GM18867 (cell line): ENCODE measurements at regions not wholly inside any gene's neighbourhood (a gene's known extent, or its start where the extent isn't known, plus 50 kb on each side); places are given as distances from the start of the nearest gene placed in this dataset.
"Not testable (repeated sequence)": the region's sequence is repeated elsewhere in the genome, so short reads cannot be mapped to it uniquely, and the experiment has no call there.

Experiments used
- ATAC-seq: cut with Tn5 transposase; IDR thresholded peaks from one replicate; pipeline ENCODE4 v1.9.1; 2021; ENCODE audit warnings: mild to moderate bottlenecking, moderate library complexity; ENCODE audit not compliant: unreplicated experiment

GRCh38 chr4:30538794-30539193 is 181.4 kb upstream of the PCDH7 start:
- ATAC-seq, result no peak

- ATAC-seq, result no peak
Observed at GRCh38 chr4:30543057-30543456, 177.1 kb upstream of the PCDH7 start.

- no peak for ATAC-seq
Observed at GRCh38 chr4:30553151-30553550, 167.0 kb upstream of the PCDH7 start.

GRCh38 chr4:30553706-30554105 is 166.5 kb upstream of the PCDH7 start:
- no peak for ATAC-seq

- ATAC-seq, result no peak
Observed at GRCh38 chr4:30555775-30556174, 164.4 kb upstream of the PCDH7 start.

GRCh38 chr4:30559481-30559880 is 160.7 kb upstream of the PCDH7 start:
- no peak for ATAC-seq

- no peak for ATAC-seq
Observed at GRCh38 chr4:30586850-30587249, 133.3 kb upstream of the PCDH7 start.

- not testable (repeated sequence) for ATAC-seq
Observed at GRCh38 chr4:30589669-30590068, 130.5 kb upstream of the PCDH7 start.

GRCh38 chr4:30600246-30601017 is 119.7 kb upstream of the PCDH7 start:
- ATAC-seq, result no peak

- ATAC-seq, result no peak
Observed at GRCh38 chr4:30601070-30601865, 118.9 kb upstream of the PCDH7 start.

GRCh38 chr4:30605616-30606190 is 114.5 kb upstream of the PCDH7 start:
- ATAC-seq, result no peak

GRCh38 chr4:30610361-30610760 is 109.8 kb upstream of the PCDH7 start:
- ATAC-seq, result no peak

GRCh38 chr4:30614771-30615170 is 105.4 kb upstream of the PCDH7 start:
- no peak for ATAC-seq

- ATAC-seq, result no peak
Observed at GRCh38 chr4:30616942-30617646, 103.1 kb upstream of the PCDH7 start.

- ATAC-seq, result no peak
Observed at GRCh38 chr4:30617836-30618235, 102.3 kb upstream of the PCDH7 start.

GRCh38 chr4:30619679-30620078 is 100.5 kb upstream of the PCDH7 start:
- ATAC-seq, result no peak

GRCh38 chr4:30620711-30621110 is 99.5 kb upstream of the PCDH7 start:
- no peak for ATAC-seq

GRCh38 chr4:30630431-30630830 is 89.7 kb upstream of the PCDH7 start:
- ATAC-seq, result no peak

GRCh38 chr4:30632751-30633150 is 87.4 kb upstream of the PCDH7 start:
- no peak for ATAC-seq

GRCh38 chr4:30641345-30641744 is 78.8 kb upstream of the PCDH7 start:
- no peak for ATAC-seq

GRCh38 chr4:30642567-30642966 is 77.6 kb upstream of the PCDH7 start:
- no peak for ATAC-seq
